ENCODE measurements at regions not wholly inside any gene's neighbourhood (a gene's known extent, or its start where the extent isn't known, plus 50 kb on each side); places are given as distances from the start of the nearest gene placed in this dataset.

DNA sequence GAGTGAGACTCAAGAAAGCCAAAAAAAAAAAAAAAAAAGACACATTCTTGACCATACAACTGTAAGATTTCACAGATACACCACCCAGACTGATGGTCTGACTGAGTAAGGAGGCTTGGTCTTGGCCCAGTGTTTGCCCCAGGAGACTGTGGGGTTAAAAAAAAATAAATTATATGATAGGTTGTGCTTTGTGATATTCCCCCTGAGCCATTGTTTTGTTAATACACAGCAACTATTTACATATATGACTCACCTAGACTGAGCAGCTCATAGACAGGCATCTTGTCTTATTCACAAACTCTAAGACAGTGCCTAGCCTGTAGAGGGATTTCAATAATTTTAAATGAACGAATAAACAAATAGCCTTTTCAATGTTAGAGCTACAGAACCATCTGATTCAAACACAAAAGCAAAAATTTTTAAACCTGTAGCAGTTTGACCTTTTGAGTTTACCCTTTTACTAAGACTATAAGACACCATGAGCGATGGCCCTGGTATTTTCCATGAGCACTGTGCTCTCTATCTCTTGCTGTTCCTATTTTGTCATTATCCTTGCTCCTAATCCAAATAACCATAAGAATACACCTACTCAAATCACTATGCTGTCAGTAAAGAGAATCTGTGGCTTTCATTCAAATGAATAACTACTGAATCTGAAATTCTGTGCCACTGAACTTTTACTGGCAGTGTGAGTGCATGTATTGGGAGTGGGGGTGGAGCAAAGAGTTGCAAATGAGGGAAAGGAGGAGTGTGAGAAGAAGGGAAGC lies 199.4 kb upstream of the PTBP2 start:
- H3K4me2 ChIP-seq (ENCODE audit: low read depth, low read length, poor library complexity, severe bottlenecking): no peak overlapping the region
- H3K4me3 ChIP-seq (ENCODE audit: insufficient read depth, low read length, poor library complexity, severe bottlenecking): no peak overlapping the region
- H4K20me1 ChIP-seq (ENCODE audit: low read depth, low read length): no peaks in the 10 kb centered on the region
- no peaks in the 10 kb centered on the region for H3K9me2 ChIP-seq (replicated peaks; ENCODE audit: insufficient read depth, low read length)
- no peaks in the 10 kb centered on the region for H3K36me3 ChIP-seq (ENCODE audit: low read length)
- no peaks in the 10 kb centered on the region for H3K79me2 ChIP-seq (ENCODE audit: insufficient read depth, low read length)
- H3F3A ChIP-seq (ENCODE audit: insufficient read depth): no peaks in the 10 kb centered on the region
- H3K27ac ChIP-seq (ENCODE audit: low read depth, low read length): no peak overlapping the region
- no peaks in the 10 kb centered on the region for H3K27me3 ChIP-seq (ENCODE audit: low read length)
- no peak overlapping the region for H2AFZ ChIP-seq (ENCODE audit: low read depth, low read length, severe bottlenecking)
- TF ChIP-seq, protein P1, sequence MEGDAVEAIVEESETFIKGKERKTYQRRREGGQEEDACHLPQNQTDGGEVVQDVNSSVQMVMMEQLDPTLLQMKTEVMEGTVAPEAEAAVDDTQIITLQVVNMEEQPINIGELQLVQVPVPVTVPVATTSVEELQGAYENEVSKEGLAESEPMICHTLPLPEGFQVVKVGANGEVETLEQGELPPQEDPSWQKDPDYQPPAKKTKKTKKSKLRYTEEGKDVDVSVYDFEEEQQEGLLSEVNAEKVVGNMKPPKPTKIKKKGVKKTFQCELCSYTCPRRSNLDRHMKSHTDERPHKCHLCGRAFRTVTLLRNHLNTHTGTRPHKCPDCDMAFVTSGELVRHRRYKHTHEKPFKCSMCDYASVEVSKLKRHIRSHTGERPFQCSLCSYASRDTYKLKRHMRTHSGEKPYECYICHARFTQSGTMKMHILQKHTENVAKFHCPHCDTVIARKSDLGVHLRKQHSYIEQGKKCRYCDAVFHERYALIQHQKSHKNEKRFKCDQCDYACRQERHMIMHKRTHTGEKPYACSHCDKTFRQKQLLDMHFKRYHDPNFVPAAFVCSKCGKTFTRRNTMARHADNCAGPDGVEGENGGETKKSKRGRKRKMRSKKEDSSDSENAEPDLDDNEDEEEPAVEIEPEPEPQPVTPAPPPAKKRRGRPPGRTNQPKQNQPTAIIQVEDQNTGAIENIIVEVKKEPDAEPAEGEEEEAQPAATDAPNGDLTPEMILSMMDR (IDR thresholded peaks at IDR 0.05; ENCODE audit: insufficient read depth, low read length, poor library complexity, severe bottlenecking): no peak
- TF ChIP-seq EZH2phosphoT487 (conservative IDR thresholded peaks at IDR 0.05; ENCODE audit: low read length): no peak
- no peaks in the 10 kb centered on the region for H3K9me3 ChIP-seq (ENCODE audit: insufficient read depth, low read length)
- no peak overlapping the region for H3K9ac ChIP-seq (ENCODE audit: low read length)

DNA sequence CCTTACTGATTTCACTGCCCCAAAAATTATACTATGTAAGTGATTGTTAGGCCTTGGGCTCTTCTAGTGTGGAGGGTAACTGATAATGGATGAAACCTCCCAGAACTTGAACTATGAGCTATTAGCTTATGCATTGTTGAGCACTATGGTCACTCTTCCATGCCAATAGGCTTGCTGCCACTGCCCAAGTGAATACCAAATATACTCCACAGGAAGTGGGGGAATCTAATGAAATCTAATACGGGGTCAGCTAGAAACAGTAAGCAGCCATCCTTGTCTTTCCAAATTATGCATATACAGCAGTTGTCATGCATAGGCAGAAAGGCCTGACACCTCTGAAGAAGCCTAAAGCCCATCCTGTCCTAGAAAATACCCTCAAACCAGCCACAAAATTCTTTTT lies 198.7 kb upstream of the PTBP2 start:
- no peaks in the 10 kb centered on the region for H4K20me1 ChIP-seq (ENCODE audit: low read depth, low read length)
- no peaks in the 10 kb centered on the region for H3F3A ChIP-seq (ENCODE audit: insufficient read depth)
- H3K79me2 ChIP-seq (ENCODE audit: insufficient read depth, low read length): no peaks in the 10 kb centered on the region
- H3K9ac ChIP-seq (ENCODE audit: low read length): no peak overlapping the region
- no peaks in the 10 kb centered on the region for H3K9me3 ChIP-seq (ENCODE audit: insufficient read depth, low read length)
- no peaks in the 10 kb centered on the region for H3K27me3 ChIP-seq (ENCODE audit: low read length)
- no peak overlapping the region for H3K27ac ChIP-seq (ENCODE audit: low read depth, low read length)
- no peaks in the 10 kb centered on the region for H3K36me3 ChIP-seq (ENCODE audit: low read length)
- H2AFZ ChIP-seq (ENCODE audit: low read depth, low read length, severe bottlenecking): no peak overlapping the region
- no peak overlapping the region for H3K4me3 ChIP-seq (ENCODE audit: insufficient read depth, low read length, poor library complexity, severe bottlenecking)
- no peaks in the 10 kb centered on the region for H3K9me2 ChIP-seq (replicated peaks; ENCODE audit: insufficient read depth, low read length)
- no peak overlapping the region for H3K4me2 ChIP-seq (ENCODE audit: low read depth, low read length, poor library complexity, severe bottlenecking)
- TF ChIP-seq, protein P1 (IDR thresholded peaks at IDR 0.05; ENCODE audit: insufficient read depth, low read length, poor library complexity, severe bottlenecking): no peak
- no peak for TF ChIP-seq EZH2phosphoT487 (conservative IDR thresholded peaks at IDR 0.05; ENCODE audit: low read length)

DNA sequence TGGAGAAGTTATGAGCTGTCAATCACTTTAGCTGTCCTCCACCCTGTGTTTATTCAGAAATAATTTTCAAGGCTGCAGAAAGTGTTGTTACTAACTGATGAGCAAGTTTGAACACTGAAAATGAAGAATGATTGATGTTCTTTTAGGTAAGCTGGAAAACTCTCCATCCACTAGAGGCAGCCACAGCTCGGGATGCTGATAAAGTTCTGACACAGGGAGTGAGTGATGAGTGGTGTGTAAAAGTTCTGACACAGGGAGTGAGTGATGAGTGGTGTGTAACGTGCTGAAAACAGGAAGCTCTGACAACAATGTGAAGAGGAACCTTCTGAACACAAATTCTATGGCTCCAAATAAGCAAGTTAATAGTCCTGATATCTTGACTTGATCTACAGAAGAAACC lies 197.5 kb upstream of the PTBP2 start:
- Histone ChIP-seq H3K4me2 (ENCODE audit: low read depth, low read length, poor library complexity, severe bottlenecking) (no peak overlapping the region), H3K4me3 (ENCODE audit: insufficient read depth, low read length, poor library complexity, severe bottlenecking) (no peak overlapping the region), H3K27me3 (ENCODE audit: low read length) (no peaks in the 10 kb centered on the region), H3K9ac (ENCODE audit: low read length) (no peak overlapping the region), H3K79me2 (ENCODE audit: insufficient read depth, low read length) (no peaks in the 10 kb centered on the region), H3K27ac (ENCODE audit: low read depth, low read length) (no peak overlapping the region), H3F3A (ENCODE audit: insufficient read depth) (no peaks in the 10 kb centered on the region), H2AFZ (ENCODE audit: low read depth, low read length, severe bottlenecking) (no peak overlapping the region), H3K9me2 (replicated peaks; ENCODE audit: insufficient read depth, low read length) (no peaks in the 10 kb centered on the region), H4K20me1 (ENCODE audit: low read depth, low read length) (no peaks in the 10 kb centered on the region), H3K9me3 (ENCODE audit: insufficient read depth, low read length) (no peaks in the 10 kb centered on the region), H3K36me3 (ENCODE audit: low read length) (no peaks in the 10 kb centered on the region)
- no peak for TF ChIP-seq EZH2phosphoT487 (conservative IDR thresholded peaks at IDR 0.05; ENCODE audit: low read length)
- TF ChIP-seq, protein P1 (IDR thresholded peaks at IDR 0.05; ENCODE audit: insufficient read depth, low read length, poor library complexity, severe bottlenecking): no peak
